ENCODE measurements at regions not wholly inside any gene's neighbourhood (a gene's known extent, or its start where the extent isn't known, plus 50 kb on each side); places are given as distances from the start of the nearest gene placed in this dataset.

GRCh38 chr5:85841653-85842052 is 776.1 kb upstream of the COX7C start:
- TF ChIP-seq REST (IDR thresholded peaks at IDR 0.05; ENCODE audit: low read depth, low read length) (no peak), E2F4 (IDR thresholded peaks at IDR 0.05; ENCODE audit: low read depth, low read length) (no peak), POLR2A (IDR thresholded peaks at IDR 0.05; ENCODE audit: low read depth, low read length) (no peak), DPF2 (IDR thresholded peaks at IDR 0.05) (no peak), TCF7 (IDR thresholded peaks at IDR 0.05; ENCODE audit: borderline replicate concordance) (no peak), USF2 (IDR thresholded peaks at IDR 0.05; ENCODE audit: borderline replicate concordance, low read depth, low read length) (no peak), HCFC1 (IDR thresholded peaks at IDR 0.05; ENCODE audit: low read length) (no peak), TCF12 (IDR thresholded peaks at IDR 0.05; ENCODE audit: low read depth, low read length) (no peak), CTCF (IDR thresholded peaks at IDR 0.05 in 2 of 3, conservative IDR thresholded peaks at IDR 0.05 in 1 of 3; ENCODE audit: control insufficient read depth in 2 of 3, extremely low read depth in 1 of 3, insufficient read depth in 1 of 3, low read depth in 3 of 3, low read length in 3 of 3) (no peak), CBX5 (IDR thresholded peaks at IDR 0.05; ENCODE audit: low read depth) (no peak), EZH2 (IDR thresholded peaks at IDR 0.05; ENCODE audit: borderline replicate concordance, control insufficient read depth, low read depth, low read length) (no peak), ATF2 (IDR thresholded peaks at IDR 0.05; ENCODE audit: low read length) (no peak)
